GM23338 (cell line): ENCODE measurements at regions not wholly inside any gene's neighbourhood (a gene's known extent, or its start where the extent isn't known, plus 50 kb on each side); places are given as distances from the start of the nearest gene placed in this dataset.

ENCODE experiments used
- ATAC-seq: fragments of 200-7000 bp; cut with Tn5 transposase; 3 replicates; pipeline ENCODE4 v1.9.1; 2020
- DNase-seq: peaks from one replicate; pipeline ENCODE4 v3.0.0-alpha.2; 2015; ENCODE audit warnings: low spot score
- H2AFZ ChIP-seq: fragments of 200-600 bp; sonication (generic); 2 replicates; pipeline ENCODE4 v1.8.0; 2016; ENCODE audit warnings: antibody characterized with exemption, mild to moderate bottlenecking, moderate library complexity
- H3F3A ChIP-seq: fragments of 200-600 bp; sonication (generic); replicated peaks from 2 replicates; pipeline ENCODE4 v1.8.0; 2017; ENCODE audit warnings: antibody characterized with exemption, mixed run types, low read depth
- H3K27ac ChIP-seq: fragments of 200-600 bp; sonication (generic); 2 replicates; pipeline ENCODE4 v1.6.1; 2016; ENCODE audit warnings: low read depth
- H3K27me3 ChIP-seq: fragments of 200-600 bp; sonication (generic); 2 replicates; pipeline ENCODE4 v1.8.0; 2016; ENCODE audit warnings: mild to moderate bottlenecking, mixed run types, moderate library complexity; ENCODE audit not compliant: insufficient read depth
- H3K36me3 ChIP-seq: fragments of 200-600 bp; sonication (generic); 2 replicates; pipeline ENCODE4 v1.8.0; 2016; ENCODE audit warnings: mild to moderate bottlenecking; ENCODE audit not compliant: insufficient read depth
- H3K4me1 ChIP-seq: fragments of 200-600 bp; sonication (generic); 2 replicates; pipeline ENCODE4 v1.8.0; 2016; ENCODE audit warnings: mild to moderate bottlenecking, moderate library complexity; ENCODE audit not compliant: insufficient read depth
- H3K4me2 ChIP-seq: fragments of 200-600 bp; sonication (generic); 2 replicates; pipeline ENCODE4 v1.7.1; 2017; ENCODE audit warnings: mixed run types
- H3K4me3 ChIP-seq: fragments of 200-600 bp; sonication (generic); 2 replicates; pipeline ENCODE4 v1.6.1; 2016; ENCODE audit warnings: mixed run types
- H3K79me2 ChIP-seq: fragments of 200-600 bp; sonication (generic); replicated peaks from 2 replicates; pipeline ENCODE4 v1.8.0; 2017; ENCODE audit warnings: mild to moderate bottlenecking; ENCODE audit not compliant: insufficient read depth
- H3K9me2 ChIP-seq: fragments of 200-600 bp; sonication (generic); 2 replicates; pipeline ENCODE4 v1.8.0; 2017; ENCODE audit not compliant: insufficient read depth
- H4K20me1 ChIP-seq: fragments of 200-600 bp; sonication (generic); replicated peaks from 2 replicates; pipeline ENCODE4 v1.8.0; 2017; ENCODE audit warnings: mild to moderate bottlenecking; ENCODE audit not compliant: insufficient read depth
- H3K27ac Mint-ChIP-seq: 2 replicates; pipeline ENCODE4 v1.8.0; 2020; ENCODE audit warnings: inconsistent platforms, mild to moderate bottlenecking, moderate library complexity, mixed read lengths
- H3K27me3 Mint-ChIP-seq: 3 replicates; pipeline ENCODE4 v1.8.0; 2022; ENCODE audit warnings: low read depth, mild to moderate bottlenecking, moderate library complexity, mixed read lengths, inconsistent platforms; ENCODE audit not compliant: insufficient read depth, poor library complexity
- H3K36me3 Mint-ChIP-seq: 3 replicates; pipeline ENCODE4 v1.8.0; 2021; ENCODE audit warnings: low read depth, mild to moderate bottlenecking, inconsistent platforms, moderate library complexity, mixed read lengths
- H3K4me1 Mint-ChIP-seq: 3 replicates; pipeline ENCODE4 v1.8.0; 2020; ENCODE audit warnings: mild to moderate bottlenecking, inconsistent platforms, mixed read lengths
- H3K4me3 Mint-ChIP-seq: 3 replicates; pipeline ENCODE4 v1.8.0; 2021; ENCODE audit warnings: moderate library complexity, mild to moderate bottlenecking, inconsistent platforms, mixed read lengths
- H3K9me3 Mint-ChIP-seq: 3 replicates; pipeline ENCODE4 v1.8.0; 2020; ENCODE audit warnings: moderate library complexity, mild to moderate bottlenecking, inconsistent platforms, mixed read lengths
- CREB1 ChIP-seq: fragments of 250-450 bp; sonication (Bioruptor Pico); IDR thresholded peaks from 2 replicates; pipeline ENCODE4 v1.5.0; 2020; ENCODE audit warnings: low read depth, mild to moderate bottlenecking, moderate library complexity
- ETS1 ChIP-seq: IDR thresholded peaks from 2 replicates; pipeline ENCODE4 v1.6.1; 2016; ENCODE audit warnings: antibody characterized with exemption
- EZH2 ChIP-seq: fragments of 200-600 bp; sonication (generic); IDR thresholded peaks from one replicate; pipeline ENCODE4 v1.8.0; 2017; ENCODE audit warnings: antibody characterized with exemption, mild to moderate bottlenecking, low read depth; ENCODE audit not compliant: unreplicated experiment
- EZH2phosphoT487 ChIP-seq: fragments of 200-600 bp; sonication (generic); IDR thresholded peaks from one replicate; pipeline ENCODE4 v1.8.1; 2018; ENCODE audit warnings: antibody characterized with exemption; ENCODE audit not compliant: unreplicated experiment
- JUNB ChIP-seq: IDR thresholded peaks from one replicate; pipeline ENCODE4 v1.6.1; 2016; ENCODE audit warnings: antibody characterized with exemption; ENCODE audit not compliant: unreplicated experiment
- NANOG ChIP-seq: IDR thresholded peaks from 2 replicates; pipeline ENCODE4 v1.6.1; 2016; ENCODE audit warnings: antibody characterized with exemption, borderline replicate concordance
- POLR2AphosphoS5 ChIP-seq: IDR thresholded peaks from 2 replicates; pipeline ENCODE4 v1.6.1; 2016; ENCODE audit warnings: antibody characterized with exemption, low read depth
- REST ChIP-seq: IDR thresholded peaks from one replicate; pipeline ENCODE4 v1.6.1; 2018; ENCODE audit warnings: antibody characterized with exemption; ENCODE audit not compliant: unreplicated experiment
- STAT1 ChIP-seq: IDR thresholded peaks from one replicate; pipeline ENCODE4 v1.6.1; 2016; ENCODE audit warnings: antibody characterized with exemption; ENCODE audit not compliant: unreplicated experiment
- ZNF114 ChIP-seq: fragments of 250-450 bp; sonication (Bioruptor Pico); IDR thresholded peaks from 2 replicates; pipeline ENCODE4 v1.5.0; 2020; ENCODE audit warnings: mild to moderate bottlenecking, moderate library complexity
- ZNF462 ChIP-seq: fragments of 250-450 bp; sonication (Bioruptor Pico); IDR thresholded peaks from 2 replicates; pipeline ENCODE4 v1.5.0; 2020; ENCODE audit warnings: mild to moderate bottlenecking, moderate library complexity
- TF ChIP-seq, protein P1 (sequence below), 2 experiments: fragments of 200-600 bp in 1 of 2; sonication (generic) in 1 of 2; conservative IDR thresholded peaks; 2 replicates each; pipeline versions ENCODE4 v1.5.1 to v1.6.1; 2016 to 2017; ENCODE audit warnings: antibody characterized with exemption in 2 of 2, low read depth in 2 of 2, mild to moderate bottlenecking in 2 of 2, moderate library complexity in 1 of 2

DNA sequence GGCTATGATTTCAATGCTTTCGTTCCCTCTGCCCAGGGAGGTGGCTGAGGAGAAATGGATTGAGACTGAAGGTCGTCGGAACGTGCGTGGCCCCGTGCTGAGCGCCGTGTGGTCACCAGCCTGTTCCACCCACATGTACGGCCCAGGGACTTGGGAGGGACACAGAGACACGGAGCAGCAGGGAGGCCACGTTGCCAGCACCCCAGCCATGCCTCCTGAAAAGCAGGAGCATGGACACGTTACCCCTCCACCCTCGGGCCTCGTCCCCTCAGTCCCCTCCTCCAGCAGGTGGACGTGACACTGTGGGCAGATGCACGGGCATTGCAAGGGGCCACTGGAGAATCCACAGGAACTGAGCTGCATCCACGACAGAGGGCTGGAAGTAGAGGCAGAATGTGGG is 133.1 kb upstream of the CST7 start:
- Mint-ChIP-seq H3K27me3 (peaks cover 20% of the 10 kb centered on the region), H3K27ac (no peak overlapping the region), H3K4me1 (no peaks in the 10 kb centered on the region), H3K36me3 (no peaks in the 10 kb centered on the region), H3K9me3 (peaks cover 4% of the 10 kb centered on the region; the same call in 2 of the 3 replicates), H3K4me3 (no peak overlapping the region)
- TF ChIP-seq ZNF114 (no peak), NANOG (no peak), STAT1 (no peak), JUNB (no peak), CREB1 (CRISPR knock-in tag) (no peak), POLR2AphosphoS5 (no peak), EZH2 (no peak), EZH2phosphoT487 (no peak), ETS1 (no peak), REST (no peak), ZNF462 (CRISPR knock-in tag) (no peak)
- TF ChIP-seq, protein P1, sequence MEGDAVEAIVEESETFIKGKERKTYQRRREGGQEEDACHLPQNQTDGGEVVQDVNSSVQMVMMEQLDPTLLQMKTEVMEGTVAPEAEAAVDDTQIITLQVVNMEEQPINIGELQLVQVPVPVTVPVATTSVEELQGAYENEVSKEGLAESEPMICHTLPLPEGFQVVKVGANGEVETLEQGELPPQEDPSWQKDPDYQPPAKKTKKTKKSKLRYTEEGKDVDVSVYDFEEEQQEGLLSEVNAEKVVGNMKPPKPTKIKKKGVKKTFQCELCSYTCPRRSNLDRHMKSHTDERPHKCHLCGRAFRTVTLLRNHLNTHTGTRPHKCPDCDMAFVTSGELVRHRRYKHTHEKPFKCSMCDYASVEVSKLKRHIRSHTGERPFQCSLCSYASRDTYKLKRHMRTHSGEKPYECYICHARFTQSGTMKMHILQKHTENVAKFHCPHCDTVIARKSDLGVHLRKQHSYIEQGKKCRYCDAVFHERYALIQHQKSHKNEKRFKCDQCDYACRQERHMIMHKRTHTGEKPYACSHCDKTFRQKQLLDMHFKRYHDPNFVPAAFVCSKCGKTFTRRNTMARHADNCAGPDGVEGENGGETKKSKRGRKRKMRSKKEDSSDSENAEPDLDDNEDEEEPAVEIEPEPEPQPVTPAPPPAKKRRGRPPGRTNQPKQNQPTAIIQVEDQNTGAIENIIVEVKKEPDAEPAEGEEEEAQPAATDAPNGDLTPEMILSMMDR (conservative IDR thresholded peaks at IDR 0.05; ENCODE audit: low read depth in 2 of 2) = no peak
- Histone ChIP-seq H3F3A (no peaks in the 10 kb centered on the region), H3K4me3 (no peak overlapping the region), H3K4me1 (no peaks in the 10 kb centered on the region), H3K79me2 (no peaks in the 10 kb centered on the region), H3K9me2 (no peaks in the 10 kb centered on the region), H3K36me3 (no peaks in the 10 kb centered on the region), H2AFZ (no peak overlapping the region), H3K27ac (no peak overlapping the region), H4K20me1 (no peaks in the 10 kb centered on the region), H3K27me3 (no peaks in the 10 kb centered on the region), H3K4me2 (no peak overlapping the region)
- ATAC-seq (no peak), DNase-seq (no peak)
